ENCODE measurements at regions not wholly inside any gene's neighbourhood (a gene's known extent, or its start where the extent isn't known, plus 50 kb on each side); places are given as distances from the start of the nearest gene placed in this dataset.

DNA sequence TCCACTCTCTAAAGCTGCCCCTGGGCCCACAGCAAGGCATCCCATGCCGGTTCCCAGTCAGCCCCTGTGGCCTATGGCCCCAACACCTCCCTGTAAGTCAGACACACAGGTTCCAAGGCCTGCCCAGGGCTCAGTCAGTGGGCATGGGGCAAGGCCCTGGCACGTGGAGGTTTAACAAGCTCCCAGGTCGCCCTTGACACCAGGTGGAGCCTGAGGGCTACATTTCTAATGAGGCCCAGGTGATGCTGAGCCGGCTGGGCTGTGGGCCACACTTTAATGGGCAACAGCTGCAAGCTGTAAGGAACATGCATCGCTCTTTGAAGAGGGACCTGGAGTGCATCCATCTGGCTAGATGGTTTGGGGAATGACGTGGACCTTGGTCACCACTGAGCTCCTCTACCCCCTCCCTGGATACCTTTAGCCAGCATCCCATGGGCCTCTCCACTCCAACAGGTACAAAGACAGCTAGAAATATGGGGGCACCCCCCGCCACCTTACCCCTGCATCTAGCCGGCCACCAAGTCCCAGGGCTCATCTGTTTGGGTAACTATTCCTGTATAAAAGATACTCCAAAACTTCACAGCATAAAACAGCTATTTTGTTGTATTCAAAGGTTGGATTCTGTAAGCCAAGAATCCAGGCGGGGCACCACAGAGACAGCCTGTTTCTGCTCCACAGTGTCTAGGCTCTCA, 122.5 kb downstream of the OAT start:
- Histone ChIP-seq H3K9me3 (ENCODE audit: control insufficient read depth, low read length) (no peaks in the 10 kb centered on the region), H3K36me3 (ENCODE audit: control insufficient read depth, insufficient read depth, low read length) (no peaks in the 10 kb centered on the region), H3K4me1 (ENCODE audit: control insufficient read depth, insufficient read depth, low read length) (no peaks in the 10 kb centered on the region), H3K4me3 (ENCODE audit: insufficient read depth, low read depth, low read length) (no peak overlapping the region), H3K27ac (ENCODE audit: insufficient read depth, low read depth, low read length, poor library complexity, severe bottlenecking) (no peak overlapping the region), H3K27me3 (ENCODE audit: control insufficient read depth, insufficient read depth, low read length, poor library complexity, severe bottlenecking) (no peaks in the 10 kb centered on the region)
- 77 to 79% methylated on average over 9 of the region's 9 CpGs for WGBS, 2 experiments

DNA sequence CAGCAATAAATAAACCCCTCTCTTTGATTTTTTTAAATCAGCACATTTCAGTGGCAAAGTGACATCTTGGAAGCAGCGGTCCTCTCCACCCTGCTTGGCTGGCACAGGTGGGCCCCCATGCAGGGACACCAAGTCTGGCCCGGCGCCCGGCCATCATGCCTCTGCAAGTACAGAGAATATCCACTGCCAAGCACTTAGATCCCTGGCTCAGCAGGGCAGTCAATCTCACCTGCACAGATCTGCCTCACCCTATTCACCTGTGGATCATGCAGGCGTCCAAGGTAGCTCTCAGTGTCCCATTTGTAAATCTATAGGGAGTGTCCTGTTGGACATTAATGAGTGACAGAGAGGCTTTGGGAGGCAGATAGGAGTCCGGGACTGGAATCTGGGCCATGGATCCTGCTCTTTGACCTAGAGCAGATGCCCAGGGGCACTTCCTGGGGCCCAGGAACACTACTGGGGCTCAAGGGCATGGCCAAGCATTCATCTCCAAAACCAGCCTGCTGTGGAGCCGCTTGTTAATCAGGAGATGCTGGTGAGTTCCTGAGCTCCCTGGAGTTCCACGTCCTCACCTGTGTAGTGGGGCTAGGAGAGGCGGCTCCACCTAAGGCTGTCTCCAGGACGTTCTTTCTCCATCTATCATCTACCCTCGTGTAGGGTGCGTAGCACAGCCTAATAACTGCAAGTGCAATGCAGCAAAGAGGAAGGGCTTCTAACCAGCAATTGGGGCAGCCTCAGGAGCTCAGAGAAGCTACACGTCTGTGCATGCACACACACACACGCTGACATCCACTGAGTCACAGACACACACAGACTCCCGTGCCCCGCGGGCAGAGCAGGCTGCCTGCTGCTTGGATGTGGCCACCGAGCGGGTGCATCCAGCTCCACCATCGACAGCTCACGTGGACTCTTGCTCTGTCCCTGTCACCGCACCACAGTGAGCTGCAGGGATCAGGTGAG, 123.6 kb downstream of the OAT start:
- no peak overlapping the region for H3K27ac ChIP-seq (ENCODE audit: insufficient read depth, low read depth, low read length, poor library complexity, severe bottlenecking)
- H3K9me3 ChIP-seq (ENCODE audit: control insufficient read depth, low read length) = no peaks in the 10 kb centered on the region
- no peaks in the 10 kb centered on the region for H3K36me3 ChIP-seq (ENCODE audit: control insufficient read depth, insufficient read depth, low read length)
- H3K27me3 ChIP-seq (ENCODE audit: control insufficient read depth, insufficient read depth, low read length, poor library complexity, severe bottlenecking) = no peaks in the 10 kb centered on the region
- no peaks in the 10 kb centered on the region for H3K4me1 ChIP-seq (ENCODE audit: control insufficient read depth, insufficient read depth, low read length)
- WGBS, 2 experiments = 93 to 95% methylated on average over 22 of the region's 22 CpGs
- H3K4me3 ChIP-seq (ENCODE audit: insufficient read depth, low read depth, low read length) = no peak overlapping the region

DNA sequence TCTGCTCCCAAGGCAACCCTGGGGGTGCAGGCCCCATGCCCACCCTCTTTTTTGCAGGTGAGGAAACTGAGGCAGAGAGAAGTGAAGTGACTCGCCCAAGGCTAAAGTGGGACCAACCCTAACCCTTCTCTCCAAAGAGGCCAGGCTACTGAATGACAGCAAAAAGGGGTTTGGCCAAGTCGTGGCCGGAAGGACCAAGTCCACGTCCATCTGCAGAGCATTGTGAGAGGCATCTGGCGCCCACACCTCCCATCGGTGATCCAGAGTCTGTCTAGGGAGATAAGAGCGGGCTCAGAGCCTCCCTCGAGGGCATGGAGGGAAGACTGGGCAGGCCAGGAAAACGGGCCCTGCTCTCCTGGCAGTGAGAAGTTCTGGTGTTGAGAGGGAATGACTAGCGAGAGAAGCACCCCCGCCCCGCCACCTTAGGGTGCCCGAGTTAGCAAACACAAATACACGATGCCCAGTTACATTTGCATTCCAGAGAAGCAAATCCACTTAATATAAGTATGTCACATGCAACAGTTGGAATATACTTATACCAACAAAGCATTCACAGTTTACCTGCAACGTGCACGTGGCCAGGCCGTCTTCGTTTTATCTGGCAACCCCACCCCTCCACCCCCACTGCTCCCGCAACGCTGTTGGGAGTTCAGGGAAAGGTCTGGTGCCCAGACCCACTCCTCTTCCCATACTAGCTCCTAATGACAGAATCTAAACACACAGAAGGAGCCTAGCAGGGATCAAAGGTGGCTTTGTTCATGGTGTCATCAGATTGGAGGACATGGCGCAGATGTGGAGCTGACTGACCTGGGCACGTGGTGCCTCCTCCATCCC, 124.9 kb downstream of the OAT start:
- H3K27me3 ChIP-seq (ENCODE audit: control insufficient read depth, insufficient read depth, low read length, poor library complexity, severe bottlenecking) = no peaks in the 10 kb centered on the region
- H3K4me3 ChIP-seq (ENCODE audit: insufficient read depth, low read depth, low read length) = no peak overlapping the region
- H3K9me3 ChIP-seq (ENCODE audit: control insufficient read depth, low read length) = no peaks in the 10 kb centered on the region
- H3K4me1 ChIP-seq (ENCODE audit: control insufficient read depth, insufficient read depth, low read length) = no peaks in the 10 kb centered on the region
- no peak overlapping the region for H3K27ac ChIP-seq (ENCODE audit: insufficient read depth, low read depth, low read length, poor library complexity, severe bottlenecking)
- no peaks in the 10 kb centered on the region for H3K36me3 ChIP-seq (ENCODE audit: control insufficient read depth, insufficient read depth, low read length)
- WGBS, 2 experiments = 94 to 95% methylated on average over 22 of the region's 22 CpGs

DNA sequence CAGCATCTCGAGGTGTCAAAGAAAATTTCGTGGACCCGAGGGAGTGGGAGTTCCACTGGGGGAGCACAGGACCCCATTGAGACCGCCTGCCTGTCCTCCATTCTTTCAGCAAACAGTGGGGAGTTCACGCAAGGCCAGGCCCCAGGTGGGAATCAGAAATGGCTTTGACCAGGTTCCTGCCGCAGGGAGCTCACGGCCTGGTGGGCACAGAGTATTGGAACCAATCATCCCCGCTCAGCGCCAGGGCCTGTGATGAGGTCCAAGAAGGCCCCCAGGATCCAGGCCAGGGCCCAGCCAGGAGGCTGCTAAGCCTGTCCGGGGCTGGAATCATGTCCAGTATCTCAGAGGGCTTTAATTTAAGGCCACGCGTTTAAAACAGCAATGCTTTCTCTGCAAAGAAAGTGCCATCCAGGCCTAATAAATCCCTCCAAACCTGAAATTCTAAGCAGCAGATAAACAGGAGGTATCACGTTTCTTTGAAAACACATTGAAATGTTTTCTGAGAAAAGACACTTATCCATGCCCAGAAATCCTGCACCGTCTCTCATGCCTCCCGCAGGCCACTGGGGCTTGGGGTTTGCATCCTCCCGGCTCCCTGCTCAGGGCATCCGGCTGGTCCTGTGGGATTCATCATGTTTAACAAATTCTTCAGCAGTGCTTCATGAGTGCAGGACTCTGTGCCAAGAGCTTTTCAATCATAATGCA, 125.7 kb downstream of the OAT start:
- Histone ChIP-seq H3K4me1 (ENCODE audit: control insufficient read depth, insufficient read depth, low read length) (no peaks in the 10 kb centered on the region), H3K27ac (ENCODE audit: insufficient read depth, low read depth, low read length, poor library complexity, severe bottlenecking) (no peak overlapping the region), H3K4me3 (ENCODE audit: insufficient read depth, low read depth, low read length) (no peak overlapping the region), H3K9me3 (ENCODE audit: control insufficient read depth, low read length) (no peaks in the 10 kb centered on the region), H3K36me3 (ENCODE audit: control insufficient read depth, insufficient read depth, low read length) (no peaks in the 10 kb centered on the region), H3K27me3 (ENCODE audit: control insufficient read depth, insufficient read depth, low read length, poor library complexity, severe bottlenecking) (no peaks in the 10 kb centered on the region)
- 83% methylated on average over 17 of the region's 17 CpGs for WGBS, 2 experiments

DNA sequence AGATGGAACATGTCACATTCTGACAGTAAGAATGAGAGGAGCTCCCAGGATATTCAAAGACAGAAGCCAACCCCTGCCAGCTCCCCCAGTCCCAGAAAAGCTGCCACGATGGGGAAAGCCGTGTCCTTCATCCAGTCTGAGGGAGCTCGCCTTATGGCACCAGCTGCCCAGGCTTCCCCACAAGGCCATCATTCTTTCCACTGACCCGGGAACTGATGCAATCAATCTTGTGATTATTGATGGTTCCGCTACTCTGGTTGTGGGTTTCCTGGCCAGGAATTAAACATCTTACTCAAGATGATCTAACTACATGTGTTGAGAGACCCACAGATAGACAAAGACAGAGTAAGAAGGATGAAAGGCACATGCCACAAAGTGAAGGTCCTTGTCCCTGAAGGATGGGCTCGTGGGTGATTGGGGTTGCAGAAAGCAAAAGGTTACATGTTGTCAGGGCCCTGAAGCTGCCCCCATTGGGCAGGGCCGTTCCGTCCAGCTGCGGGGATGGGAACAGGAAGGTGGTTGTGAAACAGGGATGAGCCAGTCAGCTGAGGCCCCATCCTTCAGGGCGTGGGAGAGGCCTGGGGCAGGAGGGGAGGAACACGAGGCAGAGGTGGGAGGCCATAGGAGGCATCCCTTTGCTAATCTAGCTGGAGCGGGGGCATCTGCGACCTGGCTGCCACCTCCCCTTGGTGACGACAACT, 127.6 kb downstream of the OAT start:
- H3K27me3 ChIP-seq (ENCODE audit: control insufficient read depth, insufficient read depth, low read length, poor library complexity, severe bottlenecking) = no peaks in the 10 kb centered on the region
- no peak overlapping the region for H3K27ac ChIP-seq (ENCODE audit: insufficient read depth, low read depth, low read length, poor library complexity, severe bottlenecking)
- H3K4me1 ChIP-seq (ENCODE audit: control insufficient read depth, insufficient read depth, low read length) = no peaks in the 10 kb centered on the region
- H3K4me3 ChIP-seq (ENCODE audit: insufficient read depth, low read depth, low read length) = no peak overlapping the region
- H3K36me3 ChIP-seq (ENCODE audit: control insufficient read depth, insufficient read depth, low read length) = no peaks in the 10 kb centered on the region
- 92 to 93% methylated on average over 14 of the region's 14 CpGs for WGBS, 2 experiments
- no peaks in the 10 kb centered on the region for H3K9me3 ChIP-seq (ENCODE audit: control insufficient read depth, low read length)

DNA sequence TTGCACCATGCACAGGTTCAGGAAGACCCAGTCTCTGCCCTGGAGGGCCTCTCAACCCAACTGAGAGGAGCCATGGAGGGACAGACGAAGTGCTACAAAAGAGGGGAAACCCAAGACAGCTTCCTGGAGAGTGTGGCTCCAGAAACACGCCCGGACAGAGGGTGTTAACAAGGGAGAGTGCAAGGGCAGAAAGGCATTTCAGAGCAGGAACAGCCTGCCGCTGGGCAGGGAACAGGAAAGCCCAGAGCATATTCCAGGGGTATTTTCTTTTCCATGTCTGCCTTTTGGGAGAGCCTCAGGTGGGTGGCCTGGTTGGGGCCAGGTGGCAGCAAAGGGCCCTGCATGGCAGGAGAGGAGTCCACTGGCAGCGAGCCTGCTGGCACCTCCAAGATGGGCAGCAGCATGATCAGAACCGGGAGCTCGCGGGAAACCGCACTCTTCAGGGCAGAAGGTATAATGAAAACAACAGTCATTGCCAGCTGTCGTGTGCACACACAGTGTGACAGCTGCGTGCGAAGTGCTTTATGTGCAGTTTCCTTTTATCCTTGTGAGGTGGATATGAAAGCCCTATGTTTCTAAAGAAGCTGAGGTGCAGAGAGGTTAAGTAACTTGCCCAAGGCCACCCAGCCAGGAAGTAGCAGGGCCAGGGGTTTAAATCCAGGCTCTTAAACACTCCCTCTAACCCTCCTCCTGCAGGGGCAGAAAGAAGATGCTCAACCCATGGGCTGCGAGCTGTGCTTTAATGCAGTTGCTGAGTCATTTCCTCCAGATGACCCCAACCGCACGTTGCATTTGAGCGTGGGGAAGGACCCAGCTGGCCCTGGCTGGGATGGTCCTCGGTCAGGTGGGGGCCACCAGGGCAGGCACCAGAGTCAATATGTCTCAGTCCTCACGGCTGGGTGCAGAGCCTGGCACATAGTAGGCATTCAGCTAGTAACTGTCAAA, 128.6 kb downstream of the OAT start:
- H3K27ac ChIP-seq (ENCODE audit: insufficient read depth, low read depth, low read length, poor library complexity, severe bottlenecking) = no peak overlapping the region
- H3K4me3 ChIP-seq (ENCODE audit: insufficient read depth, low read depth, low read length) = no peak overlapping the region
- no peaks in the 10 kb centered on the region for H3K9me3 ChIP-seq (ENCODE audit: control insufficient read depth, low read length)
- no peaks in the 10 kb centered on the region for H3K36me3 ChIP-seq (ENCODE audit: control insufficient read depth, insufficient read depth, low read length)
- no peaks in the 10 kb centered on the region for H3K27me3 ChIP-seq (ENCODE audit: control insufficient read depth, insufficient read depth, low read length, poor library complexity, severe bottlenecking)
- H3K4me1 ChIP-seq (ENCODE audit: control insufficient read depth, insufficient read depth, low read length) = no peaks in the 10 kb centered on the region
- WGBS, 2 experiments = 80 to 82% methylated on average over 18 of the region's 18 CpGs

DNA sequence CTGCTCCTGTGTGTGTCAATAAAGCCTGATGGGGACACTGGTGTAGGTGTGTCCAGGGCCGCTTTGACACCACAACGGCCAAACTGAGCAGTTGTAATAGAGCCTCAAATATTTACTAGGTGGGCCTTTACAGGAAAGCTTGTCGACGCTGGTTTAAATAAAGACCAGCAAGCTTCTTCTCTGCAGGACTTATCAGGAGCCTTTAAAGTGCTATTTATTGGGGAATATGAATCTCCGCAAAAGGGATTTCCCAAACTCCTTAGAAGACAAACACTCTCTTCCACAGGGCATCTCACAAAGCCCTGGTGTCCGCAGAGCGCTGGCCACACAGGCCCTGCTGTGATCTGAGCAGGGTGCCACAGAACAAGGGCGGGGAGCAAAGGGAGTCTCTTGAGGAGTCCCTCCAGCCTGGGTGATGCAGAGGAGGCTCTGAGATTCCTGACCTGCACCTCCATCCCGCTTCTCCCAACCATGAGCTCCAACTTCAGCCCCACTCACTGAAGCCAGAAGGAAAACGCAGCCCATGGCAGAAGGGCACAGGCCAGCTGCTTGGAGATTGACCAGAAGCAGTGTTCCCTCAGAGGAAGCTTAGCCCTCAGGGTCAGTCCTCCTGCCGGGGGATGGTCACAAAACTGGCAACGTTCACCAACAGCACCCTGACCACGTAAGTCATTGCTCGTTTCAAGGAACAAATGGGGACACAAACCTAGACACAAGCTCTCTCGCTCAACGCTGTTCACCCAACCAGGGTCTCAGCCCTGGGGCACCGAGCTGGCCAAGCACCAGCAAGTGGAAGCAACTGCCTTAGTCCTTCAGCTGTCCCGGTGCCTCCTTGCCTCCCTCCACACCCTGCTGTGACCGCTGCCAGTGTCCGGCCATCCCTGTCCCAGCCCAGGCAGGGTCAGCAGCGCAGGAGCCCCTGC, 129.5 kb downstream of the OAT start:
- no peak overlapping the region for H3K4me3 ChIP-seq (ENCODE audit: insufficient read depth, low read depth, low read length)
- 93 to 95% methylated on average over 21 of the region's 21 CpGs for WGBS, 2 experiments
- H3K27me3 ChIP-seq (ENCODE audit: control insufficient read depth, insufficient read depth, low read length, poor library complexity, severe bottlenecking) = no peaks in the 10 kb centered on the region
- H3K36me3 ChIP-seq (ENCODE audit: control insufficient read depth, insufficient read depth, low read length) = no peaks in the 10 kb centered on the region
- no peaks in the 10 kb centered on the region for H3K4me1 ChIP-seq (ENCODE audit: control insufficient read depth, insufficient read depth, low read length)
- no peaks in the 10 kb centered on the region for H3K9me3 ChIP-seq (ENCODE audit: control insufficient read depth, low read length)
- no peak overlapping the region for H3K27ac ChIP-seq (ENCODE audit: insufficient read depth, low read depth, low read length, poor library complexity, severe bottlenecking)

DNA sequence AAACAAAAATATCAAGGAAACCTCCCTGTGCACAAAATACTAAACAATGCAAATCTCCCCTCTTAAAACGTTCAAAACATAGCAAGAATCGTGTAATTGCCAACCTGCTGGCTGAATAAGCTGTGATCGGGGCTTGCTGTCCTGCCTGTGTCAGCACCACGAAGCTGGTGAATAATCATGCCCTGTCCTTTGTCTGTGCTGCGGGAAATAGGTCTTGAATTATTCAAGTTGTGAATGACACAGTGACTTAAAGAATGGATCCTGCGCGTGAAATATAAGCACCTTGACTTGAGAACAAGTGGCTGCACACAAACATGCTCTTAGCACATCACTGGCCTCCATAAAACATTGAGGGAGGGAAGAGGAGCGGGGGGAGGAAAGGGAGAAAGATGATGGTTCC, 130.2 kb downstream of the OAT start:
- Histone ChIP-seq H3K27ac (ENCODE audit: insufficient read depth, low read depth, low read length, poor library complexity, severe bottlenecking) (no peak overlapping the region), H3K9me3 (ENCODE audit: control insufficient read depth, low read length) (no peaks in the 10 kb centered on the region)
- 94 to 97% methylated on average over 8 of the region's 8 CpGs for WGBS, 2 experiments

More for the DNA sequence above, 130.2 kb downstream of the OAT start:
- no peaks in the 10 kb centered on the region for H3K36me3 ChIP-seq (ENCODE audit: control insufficient read depth, insufficient read depth, low read length)
- H3K27me3 ChIP-seq (ENCODE audit: control insufficient read depth, insufficient read depth, low read length, poor library complexity, severe bottlenecking) = no peaks in the 10 kb centered on the region
- H3K4me1 ChIP-seq (ENCODE audit: control insufficient read depth, insufficient read depth, low read length) = no peaks in the 10 kb centered on the region
- H3K4me3 ChIP-seq (ENCODE audit: insufficient read depth, low read depth, low read length) = no peak overlapping the region
